ENCODE measurements at regions not wholly inside any gene's neighbourhood (a gene's known extent, or its start where the extent isn't known, plus 50 kb on each side); places are given as distances from the start of the nearest gene placed in this dataset.

DNA sequence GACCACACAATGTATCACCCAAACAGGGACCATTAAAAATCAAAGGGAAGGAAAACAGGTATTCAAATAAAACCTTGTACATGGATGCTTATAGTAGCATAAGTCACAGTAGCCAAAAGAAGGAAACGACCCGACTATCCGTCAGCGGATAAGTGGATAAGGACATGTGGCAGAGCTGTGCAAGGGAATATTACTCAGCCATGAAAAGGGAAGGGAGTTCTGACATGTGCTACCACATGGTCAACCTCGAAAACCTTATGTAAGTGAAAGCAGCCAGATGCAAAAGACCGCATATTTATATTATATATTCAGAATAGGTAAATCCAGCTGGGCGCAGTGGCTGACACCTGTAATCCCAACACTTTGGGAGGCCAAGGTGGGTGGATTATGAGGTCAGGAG is 193.3 kb downstream of the NPHP4 start:
- DNase-seq (ENCODE audit: low read depth), result no peak
- TF ChIP-seq, protein P1, sequence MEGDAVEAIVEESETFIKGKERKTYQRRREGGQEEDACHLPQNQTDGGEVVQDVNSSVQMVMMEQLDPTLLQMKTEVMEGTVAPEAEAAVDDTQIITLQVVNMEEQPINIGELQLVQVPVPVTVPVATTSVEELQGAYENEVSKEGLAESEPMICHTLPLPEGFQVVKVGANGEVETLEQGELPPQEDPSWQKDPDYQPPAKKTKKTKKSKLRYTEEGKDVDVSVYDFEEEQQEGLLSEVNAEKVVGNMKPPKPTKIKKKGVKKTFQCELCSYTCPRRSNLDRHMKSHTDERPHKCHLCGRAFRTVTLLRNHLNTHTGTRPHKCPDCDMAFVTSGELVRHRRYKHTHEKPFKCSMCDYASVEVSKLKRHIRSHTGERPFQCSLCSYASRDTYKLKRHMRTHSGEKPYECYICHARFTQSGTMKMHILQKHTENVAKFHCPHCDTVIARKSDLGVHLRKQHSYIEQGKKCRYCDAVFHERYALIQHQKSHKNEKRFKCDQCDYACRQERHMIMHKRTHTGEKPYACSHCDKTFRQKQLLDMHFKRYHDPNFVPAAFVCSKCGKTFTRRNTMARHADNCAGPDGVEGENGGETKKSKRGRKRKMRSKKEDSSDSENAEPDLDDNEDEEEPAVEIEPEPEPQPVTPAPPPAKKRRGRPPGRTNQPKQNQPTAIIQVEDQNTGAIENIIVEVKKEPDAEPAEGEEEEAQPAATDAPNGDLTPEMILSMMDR (conservative IDR thresholded peaks at IDR 0.05; ENCODE audit: low read length), result no peak
- no peak overlapping the region for H3K4me3 ChIP-seq (ENCODE audit: low read length)

DNA sequence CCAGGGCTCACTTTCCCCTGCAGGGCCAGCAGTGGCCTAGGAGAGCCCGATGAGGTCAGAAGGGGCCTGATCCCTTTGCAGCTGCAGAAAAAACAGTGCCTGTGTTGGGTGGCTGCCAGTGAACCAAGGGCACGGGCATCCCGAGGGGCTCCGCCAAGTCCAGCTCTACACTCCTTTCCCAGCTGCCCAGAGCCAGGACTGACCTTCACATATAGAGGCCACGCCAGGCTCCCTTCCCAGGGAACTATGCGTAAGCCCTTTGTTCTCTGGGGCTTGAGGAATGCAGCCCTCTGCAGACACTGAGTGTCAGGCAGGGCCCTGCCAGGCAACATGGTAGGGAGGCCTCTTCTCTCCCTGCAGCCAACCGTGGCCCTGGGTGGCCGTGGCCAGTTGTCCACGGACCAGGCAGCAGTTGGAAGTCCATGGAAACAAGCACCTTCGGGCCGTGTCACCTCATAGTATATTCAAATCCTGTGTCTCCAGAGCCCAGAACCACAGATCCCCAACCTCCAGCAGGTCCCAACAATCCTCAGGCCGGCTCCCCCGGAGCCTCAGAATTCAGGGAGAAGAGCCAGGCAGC is 194.0 kb downstream of the NPHP4 start:
- no peak for DNase-seq (ENCODE audit: low read depth)
- no peak overlapping the region for H3K4me3 ChIP-seq (ENCODE audit: low read length)
- TF ChIP-seq, protein P1 (conservative IDR thresholded peaks at IDR 0.05; ENCODE audit: low read length), result no peak

DNA sequence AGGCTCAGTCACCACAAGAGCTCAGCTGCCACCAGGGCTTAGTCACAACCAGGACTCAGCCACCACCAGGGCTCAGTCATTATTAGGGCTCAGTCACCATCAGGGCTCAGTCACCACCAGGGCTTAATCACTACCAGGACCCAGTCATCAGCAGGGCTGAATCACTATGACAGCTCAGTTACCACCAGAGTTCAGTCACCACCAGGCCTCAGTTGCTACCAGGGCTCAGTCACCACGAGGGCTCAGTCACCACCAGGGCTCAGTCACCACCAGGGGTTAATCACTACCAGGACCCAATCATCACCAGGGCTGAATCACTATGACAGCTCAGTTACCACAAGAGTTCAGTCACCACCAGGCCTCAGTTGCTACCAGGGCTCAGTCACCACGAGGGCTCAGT is 196.2 kb downstream of the NPHP4 start:
- DNase-seq (ENCODE audit: low read depth), result no peak
- TF ChIP-seq, protein P1 (conservative IDR thresholded peaks at IDR 0.05; ENCODE audit: low read length), result no peak
- no peak overlapping the region for H3K4me3 ChIP-seq (ENCODE audit: low read length)

DNA sequence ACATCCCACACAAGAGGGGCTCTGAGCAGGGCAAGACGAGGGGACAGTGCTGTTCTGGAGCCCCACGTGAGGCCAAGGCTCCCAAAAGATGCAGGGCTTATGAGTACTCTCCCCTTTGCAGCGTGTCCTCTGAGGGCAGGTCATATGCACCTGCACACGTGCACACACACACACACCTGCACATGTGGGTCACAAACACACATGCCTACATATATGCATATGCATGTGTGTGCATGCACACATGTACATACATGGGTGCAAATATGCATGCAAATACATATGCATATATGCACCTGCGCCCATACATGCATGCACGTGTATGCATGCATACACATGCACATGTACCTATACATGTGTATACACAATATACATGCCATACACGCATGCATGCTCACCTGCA is 197.9 kb downstream of the NPHP4 start:
- H3K4me3 ChIP-seq (ENCODE audit: low read length), result no peak overlapping the region
- TF ChIP-seq, protein P1 (conservative IDR thresholded peaks at IDR 0.05; ENCODE audit: low read length), result no peak
- no peak for DNase-seq (ENCODE audit: low read depth)

DNA sequence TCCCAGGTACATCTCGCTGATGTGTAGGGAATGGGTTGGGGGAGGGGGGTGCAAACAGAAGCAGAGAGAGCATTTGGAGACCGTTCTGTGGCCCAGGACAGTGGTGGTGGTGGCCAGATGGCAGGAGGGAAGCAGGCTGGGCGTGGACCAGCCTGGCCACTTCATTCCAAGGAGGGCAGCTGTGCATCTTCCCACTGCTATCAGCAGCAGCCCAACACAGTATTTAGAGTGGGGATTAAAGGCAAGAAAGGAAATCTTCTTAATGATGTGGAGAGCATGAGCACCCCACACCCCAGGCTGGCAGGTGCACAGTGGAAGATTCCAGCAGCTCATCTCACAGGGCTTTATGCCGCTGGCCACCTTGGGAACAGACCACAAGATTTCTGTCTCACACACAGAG is 198.7 kb downstream of the NPHP4 start:
- DNase-seq (ENCODE audit: low read depth), result no peak
- no peak overlapping the region for H3K4me3 ChIP-seq (ENCODE audit: low read length)
- TF ChIP-seq, protein P1 (conservative IDR thresholded peaks at IDR 0.05; ENCODE audit: low read length), result no peak

DNA sequence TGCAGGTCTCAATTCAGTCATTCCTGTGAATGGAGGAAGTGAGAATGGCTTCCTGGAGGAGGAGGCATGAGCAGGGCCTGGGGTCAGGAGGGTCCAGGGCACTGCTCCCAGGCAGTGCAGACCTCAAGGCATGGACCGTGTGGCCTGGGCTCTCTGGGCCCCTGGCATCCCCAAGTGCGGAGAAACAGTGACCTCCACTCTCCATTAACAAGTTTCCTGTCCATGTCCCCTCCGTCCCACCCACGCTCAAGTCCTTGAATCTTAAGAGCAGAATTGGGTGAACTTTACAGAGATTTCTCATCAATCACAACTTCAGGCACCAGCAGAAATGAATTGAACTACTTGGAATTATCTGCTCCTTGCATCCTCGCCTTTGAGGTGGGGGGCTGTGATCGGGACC is 211.1 kb downstream of the NPHP4 start:
- TF ChIP-seq, protein P1 (conservative IDR thresholded peaks at IDR 0.05; ENCODE audit: low read length), result no peak
- DNase-seq (ENCODE audit: low read depth), result no peak
- no peak overlapping the region for H3K4me3 ChIP-seq (ENCODE audit: low read length)

DNA sequence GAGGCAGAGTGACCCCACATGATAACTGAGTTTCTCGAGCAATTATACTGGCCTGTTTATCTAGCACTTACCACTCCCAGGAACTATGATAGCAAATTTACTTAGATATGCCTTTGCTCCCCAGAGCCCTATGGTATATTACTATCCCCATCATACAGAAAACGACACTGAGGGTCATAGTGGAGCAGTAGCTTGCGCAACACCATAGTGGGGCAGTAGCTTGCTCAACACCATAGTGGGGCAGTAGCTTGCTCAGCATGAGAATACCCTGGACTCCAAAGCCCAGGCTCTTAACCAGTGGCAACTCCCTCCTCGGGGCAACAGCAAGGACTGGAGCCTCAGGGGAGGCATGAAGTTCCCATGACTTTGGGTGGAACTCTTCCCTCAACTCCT is 211.9 kb downstream of the NPHP4 start:
- no peak overlapping the region for H3K4me3 ChIP-seq (ENCODE audit: low read length)
- no peak for DNase-seq (ENCODE audit: low read depth)
- TF ChIP-seq, protein P1 (conservative IDR thresholded peaks at IDR 0.05; ENCODE audit: low read length), result no peak
